DOHH2 (cell line): ENCODE measurements at regions not wholly inside any gene's neighbourhood (a gene's known extent, or its start where the extent isn't known, plus 50 kb on each side); places are given as distances from the start of the nearest gene placed in this dataset.

ENCODE experiments used
- H3F3A ChIP-seq: fragments of 200-600 bp; sonication (generic), shearing (Covaris generic); 2 replicates; pipeline ENCODE4 v1.6.0; 2016; ENCODE audit warnings: antibody characterized with exemption, mild to moderate bottlenecking; ENCODE audit not compliant: control insufficient read depth, insufficient read depth
- H3K27ac ChIP-seq: fragments of 200-600 bp; sonication (generic); 2 replicates; pipeline ENCODE4 v1.5.1; 2014; ENCODE audit warnings: low read depth, mild to moderate bottlenecking, low read length, moderate library complexity
- H3K27me3 ChIP-seq: fragments of 200-600 bp; sonication (generic); 2 replicates; pipeline ENCODE4 v1.6.1; 2014; ENCODE audit warnings: mild to moderate bottlenecking, low read length, mixed read lengths; ENCODE audit not compliant: control insufficient read depth
- H3K36me3 ChIP-seq: fragments of 200-600 bp; sonication (generic); 2 replicates; pipeline ENCODE4 v1.6.1; 2014; ENCODE audit warnings: mild to moderate bottlenecking, low read length, moderate library complexity, mixed read lengths; ENCODE audit not compliant: control insufficient read depth
- H3K4me1 ChIP-seq: fragments of 200-600 bp; sonication (generic); 2 replicates; pipeline ENCODE4 v1.6.1; 2014; ENCODE audit warnings: mild to moderate bottlenecking, low read length, mixed read lengths; ENCODE audit not compliant: control insufficient read depth
- H3K4me2 ChIP-seq: fragments of 200-600 bp; sonication (generic); 2 replicates; pipeline ENCODE4 v1.6.0; 2014; ENCODE audit warnings: mild to moderate bottlenecking, low read length, moderate library complexity
- H3K4me3 ChIP-seq: fragments of 200-600 bp; sonication (generic); 2 replicates; pipeline ENCODE4 v1.5.1; 2014; ENCODE audit warnings: mild to moderate bottlenecking, low read length, mixed read lengths
- H3K79me2 ChIP-seq: fragments of 200-600 bp; sonication (generic); 2 replicates; pipeline ENCODE4 v1.6.1; 2014; ENCODE audit warnings: mild to moderate bottlenecking, low read length, mixed read lengths; ENCODE audit not compliant: control insufficient read depth
- H3K9me2 ChIP-seq: fragments of 200-600 bp; sonication (generic); replicated peaks from 2 replicates; pipeline ENCODE4 v1.6.1; 2014; ENCODE audit warnings: mild to moderate bottlenecking, low read length, mixed read lengths; ENCODE audit not compliant: control insufficient read depth
- H3K9me3 ChIP-seq: fragments of 200-600 bp; sonication (generic); 2 replicates; pipeline ENCODE4 v1.6.1; 2014; ENCODE audit warnings: antibody characterized with exemption, low read length, mixed read lengths; ENCODE audit not compliant: control insufficient read depth, insufficient read depth
- H4K20me1 ChIP-seq: fragments of 200-600 bp; sonication (generic); 2 replicates; pipeline ENCODE4 v1.6.0; 2014; ENCODE audit warnings: low read depth, mild to moderate bottlenecking, antibody characterized with exemption, low read length, moderate library complexity; ENCODE audit not compliant: control insufficient read depth, insufficient read depth
- EZH2phosphoT487 ChIP-seq: fragments of 200-600 bp; sonication (generic); IDR thresholded peaks from 2 replicates; pipeline ENCODE4 v1.6.1; 2017; ENCODE audit warnings: borderline replicate concordance, mild to moderate bottlenecking, antibody characterized with exemption, low read length, moderate library complexity, mixed read lengths
- TF ChIP-seq, protein P1 (sequence below): fragments of 200-600 bp; sonication (generic); IDR thresholded peaks from one replicate; pipeline ENCODE4 v1.5.1; 2014; ENCODE audit warnings: antibody characterized with exemption, mild to moderate bottlenecking, low read depth, low read length; ENCODE audit not compliant: poor library complexity, severe bottlenecking

DNA sequence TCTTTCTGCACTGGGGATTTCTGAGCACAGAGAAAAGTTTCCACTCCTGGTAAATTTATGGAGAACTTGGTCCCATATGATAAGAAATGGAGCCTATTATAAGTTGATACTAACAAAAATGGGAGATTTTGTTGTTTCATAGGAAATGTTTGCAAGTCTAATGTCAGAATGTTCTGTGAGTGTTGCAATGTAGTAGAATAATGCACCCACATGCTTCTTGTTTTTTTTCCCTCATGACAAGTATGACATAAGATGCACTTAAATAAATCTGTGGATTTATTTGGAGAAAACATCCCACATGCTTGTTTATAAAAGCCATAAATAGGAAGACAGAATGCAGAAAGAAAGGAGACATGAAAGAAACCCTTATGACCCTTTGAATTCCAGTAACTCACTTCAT, 50.8 kb upstream of the KCNJ6 start:
- Histone ChIP-seq H3K4me3 (no peak overlapping the region), H3K36me3 (no peaks in the 10 kb centered on the region), H3K9me2 (no peaks in the 10 kb centered on the region), H3F3A (no peaks in the 10 kb centered on the region), H3K4me1 (no peaks in the 10 kb centered on the region), H3K27ac (no peak overlapping the region), H3K27me3 (no peaks in the 10 kb centered on the region), H3K9me3 (no peaks in the 10 kb centered on the region), H3K79me2 (no peaks in the 10 kb centered on the region), H4K20me1 (no peaks in the 10 kb centered on the region), H3K4me2 (no peak overlapping the region)
- TF ChIP-seq EZH2phosphoT487, result no peak
- TF ChIP-seq, protein P1, sequence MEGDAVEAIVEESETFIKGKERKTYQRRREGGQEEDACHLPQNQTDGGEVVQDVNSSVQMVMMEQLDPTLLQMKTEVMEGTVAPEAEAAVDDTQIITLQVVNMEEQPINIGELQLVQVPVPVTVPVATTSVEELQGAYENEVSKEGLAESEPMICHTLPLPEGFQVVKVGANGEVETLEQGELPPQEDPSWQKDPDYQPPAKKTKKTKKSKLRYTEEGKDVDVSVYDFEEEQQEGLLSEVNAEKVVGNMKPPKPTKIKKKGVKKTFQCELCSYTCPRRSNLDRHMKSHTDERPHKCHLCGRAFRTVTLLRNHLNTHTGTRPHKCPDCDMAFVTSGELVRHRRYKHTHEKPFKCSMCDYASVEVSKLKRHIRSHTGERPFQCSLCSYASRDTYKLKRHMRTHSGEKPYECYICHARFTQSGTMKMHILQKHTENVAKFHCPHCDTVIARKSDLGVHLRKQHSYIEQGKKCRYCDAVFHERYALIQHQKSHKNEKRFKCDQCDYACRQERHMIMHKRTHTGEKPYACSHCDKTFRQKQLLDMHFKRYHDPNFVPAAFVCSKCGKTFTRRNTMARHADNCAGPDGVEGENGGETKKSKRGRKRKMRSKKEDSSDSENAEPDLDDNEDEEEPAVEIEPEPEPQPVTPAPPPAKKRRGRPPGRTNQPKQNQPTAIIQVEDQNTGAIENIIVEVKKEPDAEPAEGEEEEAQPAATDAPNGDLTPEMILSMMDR, result no peak

DNA sequence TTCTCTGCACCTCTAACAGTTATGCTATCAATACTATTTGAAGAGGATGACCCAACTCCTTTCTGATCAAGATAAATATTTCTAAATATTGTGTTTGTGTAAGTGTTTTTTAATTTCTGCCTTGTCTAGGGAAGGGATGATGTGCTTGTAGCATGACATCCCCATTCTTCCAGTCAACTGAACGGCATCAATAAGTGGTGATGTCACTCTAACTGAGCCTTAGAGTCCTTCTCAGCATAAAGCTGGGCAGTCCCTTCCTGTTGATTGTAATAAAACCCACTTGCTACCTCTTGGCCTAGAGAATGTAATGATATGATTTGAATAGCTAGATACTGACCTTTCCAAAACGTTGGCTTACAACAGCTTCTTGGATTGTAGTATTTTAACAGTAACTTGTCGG, 52.5 kb upstream of the KCNJ6 start:
- no peak overlapping the region for H3K4me2 ChIP-seq

DNA sequence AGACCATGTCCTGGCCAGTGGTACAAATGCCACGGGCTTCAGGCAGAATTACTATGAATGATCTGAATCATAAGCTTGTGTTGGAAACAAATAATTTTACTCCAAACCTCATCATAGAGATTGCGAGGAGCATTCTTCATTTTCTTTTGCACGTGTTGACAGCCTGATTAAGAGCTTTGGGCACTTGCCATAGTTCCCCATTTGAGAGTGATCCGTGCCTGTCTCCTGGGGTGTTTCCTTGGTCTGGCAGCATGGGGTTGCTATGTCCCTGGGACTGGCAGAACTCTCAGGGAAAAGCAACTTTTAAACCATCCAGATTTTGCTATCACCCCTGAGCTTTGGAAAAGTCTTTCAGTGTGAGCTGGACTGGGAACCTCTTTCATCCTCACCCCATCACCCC, 54.3 kb upstream of the KCNJ6 start:
- TF ChIP-seq EZH2phosphoT487, result no peak
- TF ChIP-seq, protein P1, result no peak
- Histone ChIP-seq H3K4me3 (no peak overlapping the region), H3K27me3 (no peaks in the 10 kb centered on the region)

More for the DNA sequence above, 52.5 kb upstream of the KCNJ6 start:
- TF ChIP-seq, protein P1, result no peak
- TF ChIP-seq EZH2phosphoT487, result no peak
- H3K27me3 ChIP-seq, result no peaks in the 10 kb centered on the region
- no peaks in the 10 kb centered on the region for H3F3A ChIP-seq
- H3K36me3 ChIP-seq, result no peaks in the 10 kb centered on the region
- H3K4me3 ChIP-seq, result no peak overlapping the region
- H3K9me3 ChIP-seq, result no peaks in the 10 kb centered on the region
- H3K79me2 ChIP-seq, result no peaks in the 10 kb centered on the region
- no peaks in the 10 kb centered on the region for H3K4me1 ChIP-seq
- H3K27ac ChIP-seq, result no peak overlapping the region
- no peaks in the 10 kb centered on the region for H3K9me2 ChIP-seq
- H4K20me1 ChIP-seq, result no peaks in the 10 kb centered on the region

More for the DNA sequence above, 54.3 kb upstream of the KCNJ6 start:
- Histone ChIP-seq H3K36me3 (no peaks in the 10 kb centered on the region), H4K20me1 (no peaks in the 10 kb centered on the region), H3K4me2 (no peak overlapping the region), H3K27ac (no peak overlapping the region), H3K9me2 (no peaks in the 10 kb centered on the region), H3K79me2 (no peaks in the 10 kb centered on the region), H3F3A (no peaks in the 10 kb centered on the region), H3K4me1 (no peaks in the 10 kb centered on the region), H3K9me3 (no peaks in the 10 kb centered on the region)
